GM23248 (cell line): ENCODE measurements at regions not wholly inside any gene's neighbourhood (a gene's known extent, or its start where the extent isn't known, plus 50 kb on each side); places are given as distances from the start of the nearest gene placed in this dataset.

Source experiments
- EZH2 ChIP-seq: fragments of 200-600 bp; sonication (generic); IDR thresholded peaks from 2 replicates; pipeline ENCODE4 v1.6.1; 2018; ENCODE audit warnings: antibody characterized with exemption, mild to moderate bottlenecking; ENCODE audit not compliant: insufficient read depth, poor library complexity, severe bottlenecking
- EZH2phosphoT487 ChIP-seq: fragments of 200-600 bp; sonication (generic); IDR thresholded peaks from 2 replicates; pipeline ENCODE4 v1.6.1; 2018; ENCODE audit warnings: antibody characterized with exemption, moderate library complexity, mild to moderate bottlenecking, low read depth; ENCODE audit not compliant: insufficient read depth

GRCh38 chr1:5769760-5770159 is 222.5 kb downstream of the NPHP4 start:
- TF ChIP-seq EZH2: no peak
- no peak for TF ChIP-seq EZH2phosphoT487
